Astrocyte of the cerebellum (primary cell): ENCODE measurements at regions not wholly inside any gene's neighbourhood (a gene's known extent, or its start where the extent isn't known, plus 50 kb on each side); places are given as distances from the start of the nearest gene placed in this dataset.

Source experiments
- DNase-seq: peaks from one replicate; pipeline ENCODE4 v3.0.0-alpha.2; 2011; ENCODE audit warnings: low read depth
- H3K4me3 ChIP-seq: 2 replicates; pipeline ENCODE4 v1.5.1; 2011; ENCODE audit warnings: mild to moderate bottlenecking, low read depth, low read length, moderate library complexity
- in situ Hi-C: cut with HindIII; loops from 2 replicates; pipeline ENCODE4 v1.10.0; 2017; ENCODE audit warnings: low sequenced_read_pairs
- TF ChIP-seq, protein P1 (sequence below): IDR thresholded peaks from 2 replicates; pipeline ENCODE4 v1.5.1; 2012; ENCODE audit warnings: low read length, low read depth, moderate library complexity, mild to moderate bottlenecking; ENCODE audit errors: missing control alignments

- TF ChIP-seq, protein P1, sequence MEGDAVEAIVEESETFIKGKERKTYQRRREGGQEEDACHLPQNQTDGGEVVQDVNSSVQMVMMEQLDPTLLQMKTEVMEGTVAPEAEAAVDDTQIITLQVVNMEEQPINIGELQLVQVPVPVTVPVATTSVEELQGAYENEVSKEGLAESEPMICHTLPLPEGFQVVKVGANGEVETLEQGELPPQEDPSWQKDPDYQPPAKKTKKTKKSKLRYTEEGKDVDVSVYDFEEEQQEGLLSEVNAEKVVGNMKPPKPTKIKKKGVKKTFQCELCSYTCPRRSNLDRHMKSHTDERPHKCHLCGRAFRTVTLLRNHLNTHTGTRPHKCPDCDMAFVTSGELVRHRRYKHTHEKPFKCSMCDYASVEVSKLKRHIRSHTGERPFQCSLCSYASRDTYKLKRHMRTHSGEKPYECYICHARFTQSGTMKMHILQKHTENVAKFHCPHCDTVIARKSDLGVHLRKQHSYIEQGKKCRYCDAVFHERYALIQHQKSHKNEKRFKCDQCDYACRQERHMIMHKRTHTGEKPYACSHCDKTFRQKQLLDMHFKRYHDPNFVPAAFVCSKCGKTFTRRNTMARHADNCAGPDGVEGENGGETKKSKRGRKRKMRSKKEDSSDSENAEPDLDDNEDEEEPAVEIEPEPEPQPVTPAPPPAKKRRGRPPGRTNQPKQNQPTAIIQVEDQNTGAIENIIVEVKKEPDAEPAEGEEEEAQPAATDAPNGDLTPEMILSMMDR = no peak
- in situ Hi-C loops = no loop called here
Measured at GRCh38 chr2:236876642-236877041, 209.0 kb upstream of the COPS8 start.

GRCh38 chr2:236877972-236878371 lies 207.7 kb upstream of the COPS8 start:
- in situ Hi-C loops = no loop called here
- no peak overlapping the region for H3K4me3 ChIP-seq
- no peak for DNase-seq
- TF ChIP-seq, protein P1 = no peak

More at GRCh38 chr2:236876642-236877041, 209.0 kb upstream of the COPS8 start:
- H3K4me3 ChIP-seq = no peak overlapping the region
- no peak for DNase-seq

DNA sequence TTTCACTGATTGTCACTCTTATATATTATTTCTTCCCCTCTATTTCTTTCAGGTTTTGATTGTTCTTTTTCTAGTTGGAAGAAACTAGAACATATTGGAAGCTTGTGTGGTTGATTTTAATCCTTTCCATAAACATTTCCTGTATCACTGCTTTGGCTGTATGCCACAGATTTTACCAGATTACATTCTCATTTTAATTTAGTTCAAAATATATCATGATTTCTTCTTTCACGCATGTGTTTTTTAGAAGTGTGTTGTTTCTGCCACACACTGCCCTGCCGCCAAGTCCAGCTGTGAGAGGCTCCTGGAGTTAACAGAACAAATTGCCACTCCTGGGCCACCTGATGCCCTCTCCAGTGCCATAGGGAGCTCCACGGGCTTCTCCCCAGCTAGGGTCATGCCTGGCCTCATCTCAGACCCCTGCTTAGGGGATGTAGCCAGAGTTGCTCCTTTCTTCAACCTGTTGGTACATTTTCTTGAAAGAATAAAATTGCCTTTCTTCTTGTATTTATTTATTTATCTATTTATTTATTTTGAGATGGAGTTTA lies 206.2 kb upstream of the COPS8 start:
- no peak for DNase-seq
- TF ChIP-seq, protein P1 = no peak
- no peak overlapping the region for H3K4me3 ChIP-seq
- in situ Hi-C loops = no loop called here

- in situ Hi-C loops = loop anchor here (5.0 kb wide), 1 partner anchor 85 kb away; no protein-coding TSS in a partner anchor
Measured at GRCh38 chr2:236882074-236882473, 203.6 kb upstream of the COPS8 start.

DNA sequence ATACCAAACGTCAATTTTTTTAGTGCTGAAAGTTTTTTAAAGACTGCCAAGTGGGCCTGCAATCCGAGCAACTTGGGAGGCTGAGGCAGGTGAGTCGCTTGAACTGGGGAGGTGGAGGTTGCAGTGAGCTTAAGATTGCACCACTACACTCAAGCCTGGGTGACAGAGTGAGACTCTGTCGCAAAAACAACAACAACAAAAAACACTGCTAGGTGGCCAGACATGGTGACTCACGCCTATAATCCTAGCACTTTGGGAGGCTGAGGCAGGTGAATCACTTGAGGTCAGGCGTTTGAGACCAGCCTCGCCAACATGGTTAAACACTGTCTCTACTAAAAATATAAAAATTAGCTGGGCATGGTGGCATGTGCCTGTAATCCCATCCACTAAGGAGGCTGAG lies 202.8 kb upstream of the COPS8 start:
- TF ChIP-seq, protein P1 = no peak
- in situ Hi-C loops = loop anchor here (5.0 kb wide), 1 partner anchor 86 kb away; no protein-coding TSS in a partner anchor
- no peak for DNase-seq
- no peak overlapping the region for H3K4me3 ChIP-seq

More at GRCh38 chr2:236882074-236882473, 203.6 kb upstream of the COPS8 start:
- H3K4me3 ChIP-seq = no peak overlapping the region
- TF ChIP-seq, protein P1 = no peak
- no peak for DNase-seq

DNA sequence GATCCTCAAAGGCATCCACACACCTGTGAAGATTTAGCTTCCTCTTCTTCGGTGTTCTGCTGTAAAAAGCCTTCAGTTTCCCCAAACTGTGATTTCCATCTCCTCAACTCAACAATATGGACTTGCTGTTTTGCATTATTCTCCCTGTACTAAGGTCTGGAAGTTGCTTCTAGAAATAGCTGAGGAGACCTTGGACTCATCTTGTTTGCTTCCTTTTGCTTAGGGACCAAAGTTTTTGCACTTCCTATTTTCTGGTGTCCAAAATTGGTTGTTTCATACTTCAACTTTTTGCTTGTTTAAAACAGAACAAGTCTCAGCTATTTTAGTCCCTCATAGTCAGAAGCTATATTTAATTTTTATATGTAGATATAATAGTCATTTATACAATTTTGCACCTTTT lies 201.9 kb upstream of the COPS8 start:
- in situ Hi-C loops = loop anchor here (5.0 kb wide), 1 partner anchor 87 kb away; no protein-coding TSS in a partner anchor
- TF ChIP-seq, protein P1 = no peak
- DNase-seq = no peak
- no peak overlapping the region for H3K4me3 ChIP-seq
